Neural cell (in vitro differentiated cells): ENCODE measurements at regions not wholly inside any gene's neighbourhood (a gene's known extent, or its start where the extent isn't known, plus 50 kb on each side); places are given as distances from the start of the nearest gene placed in this dataset.
A peak's percentile ranks its signal among the peaks of the same experiment; 100 is the strongest.

ENCODE experiments used
- H2AFZ ChIP-seq: fragments of 200-600, 300-800 bp; sonication (generic), shearing (Covaris generic); 2 replicates; pipeline ENCODE4 v1.6.0; 2014; ENCODE audit warnings: low read depth, mild to moderate bottlenecking, antibody characterized with exemption, low read length, moderate library complexity
- H3F3A ChIP-seq: fragments of 200-600 bp; shearing (Covaris generic); 2 replicates; pipeline ENCODE4 v1.6.1; 2016; ENCODE audit warnings: mild to moderate bottlenecking, moderate library complexity, mixed read lengths, antibody characterized with exemption, low read length; ENCODE audit not compliant: insufficient read depth, poor library complexity, severe bottlenecking
- H3K27ac ChIP-seq: fragments of 200-600, 300-800 bp; sonication (generic), shearing (Covaris generic); 2 replicates; pipeline ENCODE4 v1.5.1; 2014; ENCODE audit warnings: mild to moderate bottlenecking, low read length, moderate library complexity
- H3K27me3 ChIP-seq: fragments of 300-800, 200-600 bp; sonication (generic), shearing (Covaris generic); 2 replicates; pipeline ENCODE4 v1.6.0; 2014; ENCODE audit warnings: mild to moderate bottlenecking, low read depth, low read length, moderate library complexity; ENCODE audit not compliant: insufficient read depth
- H3K36me3 ChIP-seq: fragments of 300-800, 200-600 bp; sonication (generic), shearing (Covaris generic); 2 replicates; pipeline ENCODE4 v1.5.1; 2014; ENCODE audit warnings: mild to moderate bottlenecking, antibody characterized with exemption, low read length, moderate library complexity; ENCODE audit not compliant: insufficient read depth
- H3K4me2 ChIP-seq: fragments of 300-800, 200-600 bp; sonication (generic), shearing (Covaris generic); 2 replicates; pipeline ENCODE4 v1.6.0; 2014; ENCODE audit warnings: mild to moderate bottlenecking, low read length
- H3K4me3 ChIP-seq: fragments of 300-800, 200-600 bp; sonication (generic), shearing (Covaris generic); 2 replicates; pipeline ENCODE4 v1.5.1; 2014; ENCODE audit warnings: mild to moderate bottlenecking, low read length, moderate library complexity
- H3K79me2 ChIP-seq: fragments of 200-600 bp; shearing (Covaris generic); replicated peaks from 2 replicates; pipeline ENCODE4 v1.6.0; 2014; ENCODE audit warnings: mild to moderate bottlenecking, low read length, moderate library complexity; ENCODE audit not compliant: insufficient read depth
- H3K9ac ChIP-seq: fragments of 300-800, 200-600 bp; sonication (generic), shearing (Covaris generic); 2 replicates; pipeline ENCODE4 v1.6.1; 2016; ENCODE audit warnings: mild to moderate bottlenecking, low read length, mixed read lengths
- H3K9me2 ChIP-seq: fragments of 200-600 bp; shearing (Covaris generic); 2 replicates; pipeline ENCODE4 v1.6.1; 2016; ENCODE audit warnings: mild to moderate bottlenecking, low read length, mixed read lengths; ENCODE audit not compliant: insufficient read depth
- H3K9me3 ChIP-seq: fragments of 200-600, 300-800 bp; sonication (generic), shearing (Covaris generic); 2 replicates; pipeline ENCODE4 v1.6.1; 2016; ENCODE audit warnings: mild to moderate bottlenecking, mixed run types, low read length, moderate library complexity, mixed read lengths
- H4K20me1 ChIP-seq: fragments of 200-600 bp; shearing (Covaris generic); 2 replicates; pipeline ENCODE4 v1.6.1; 2016; ENCODE audit warnings: mild to moderate bottlenecking, mixed run types; ENCODE audit not compliant: insufficient read depth
- EP300 ChIP-seq: fragments of 450-650 bp; conservative IDR thresholded peaks from 2 replicates; pipeline ENCODE4 v1.6.1; 2014; ENCODE audit warnings: antibody characterized with exemption, mild to moderate bottlenecking, moderate library complexity; ENCODE audit not compliant: poor library complexity, severe bottlenecking
- EZH2 ChIP-seq: fragments of 200-600, 300-800 bp; shearing (Covaris generic), sonication (generic); IDR thresholded peaks from 2 replicates; pipeline ENCODE4 v1.6.1; 2014; ENCODE audit warnings: antibody characterized with exemption, low read length, borderline replicate concordance, mild to moderate bottlenecking; ENCODE audit not compliant: insufficient read depth, poor library complexity, severe bottlenecking
- MXI1 ChIP-seq: fragments of 450-650 bp; conservative IDR thresholded peaks from 2 replicates; pipeline ENCODE4 v1.6.1; 2014; ENCODE audit warnings: antibody characterized with exemption, mild to moderate bottlenecking; ENCODE audit not compliant: poor library complexity, severe bottlenecking
- POLR2AphosphoS5 ChIP-seq: IDR thresholded peaks from 2 replicates; pipeline ENCODE4 v1.6.1; 2012
- RAD21 ChIP-seq: fragments of 450-650 bp; conservative IDR thresholded peaks from 2 replicates; pipeline ENCODE4 v1.6.1; 2014; ENCODE audit warnings: antibody characterized with exemption, mild to moderate bottlenecking, moderate library complexity
- SMC3 ChIP-seq: fragments of 450-650 bp; conservative IDR thresholded peaks from 2 replicates; pipeline ENCODE4 v1.6.1; 2014; ENCODE audit warnings: antibody characterized with exemption, mild to moderate bottlenecking, moderate library complexity; ENCODE audit not compliant: poor library complexity
- TAF1 ChIP-seq: IDR thresholded peaks from 2 replicates; pipeline ENCODE4 v1.6.1; 2012; ENCODE audit warnings: low read depth
- TF ChIP-seq, protein P1 (sequence below): IDR thresholded peaks from 2 replicates; pipeline ENCODE4 v1.6.1; 2012; ENCODE audit warnings: borderline replicate concordance
- TF ChIP-seq, protein P2 (sequence below): fragments of 450-650 bp; IDR thresholded peaks from 2 replicates; pipeline ENCODE4 v1.5.1; 2014; ENCODE audit warnings: antibody characterized with exemption, mild to moderate bottlenecking, moderate library complexity; ENCODE audit not compliant: poor library complexity, severe bottlenecking

DNA sequence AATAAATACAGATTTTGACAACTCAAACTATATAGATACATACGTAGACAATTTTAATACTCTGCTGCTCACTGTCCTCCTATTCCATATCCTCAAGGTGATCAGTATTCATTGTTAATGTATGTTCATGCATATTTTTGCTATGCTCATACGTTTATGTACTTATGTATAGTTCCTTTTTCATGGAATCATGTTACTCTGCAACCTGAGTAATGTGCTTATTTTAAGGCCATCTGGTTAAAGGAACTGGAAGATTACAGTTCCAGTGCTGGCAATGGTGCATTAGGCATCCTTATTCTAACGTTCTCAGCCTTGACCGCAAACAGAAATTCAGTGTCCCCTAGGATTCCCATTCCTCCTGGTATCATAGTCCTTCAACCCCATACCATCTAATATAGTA lies 385.0 kb upstream of the TNP1 start:
- Histone ChIP-seq H4K20me1 (no peaks in the 10 kb centered on the region), H3K4me2 (no peak overlapping the region)
- TF ChIP-seq TAF1: no peak
- TF ChIP-seq, protein P1, sequence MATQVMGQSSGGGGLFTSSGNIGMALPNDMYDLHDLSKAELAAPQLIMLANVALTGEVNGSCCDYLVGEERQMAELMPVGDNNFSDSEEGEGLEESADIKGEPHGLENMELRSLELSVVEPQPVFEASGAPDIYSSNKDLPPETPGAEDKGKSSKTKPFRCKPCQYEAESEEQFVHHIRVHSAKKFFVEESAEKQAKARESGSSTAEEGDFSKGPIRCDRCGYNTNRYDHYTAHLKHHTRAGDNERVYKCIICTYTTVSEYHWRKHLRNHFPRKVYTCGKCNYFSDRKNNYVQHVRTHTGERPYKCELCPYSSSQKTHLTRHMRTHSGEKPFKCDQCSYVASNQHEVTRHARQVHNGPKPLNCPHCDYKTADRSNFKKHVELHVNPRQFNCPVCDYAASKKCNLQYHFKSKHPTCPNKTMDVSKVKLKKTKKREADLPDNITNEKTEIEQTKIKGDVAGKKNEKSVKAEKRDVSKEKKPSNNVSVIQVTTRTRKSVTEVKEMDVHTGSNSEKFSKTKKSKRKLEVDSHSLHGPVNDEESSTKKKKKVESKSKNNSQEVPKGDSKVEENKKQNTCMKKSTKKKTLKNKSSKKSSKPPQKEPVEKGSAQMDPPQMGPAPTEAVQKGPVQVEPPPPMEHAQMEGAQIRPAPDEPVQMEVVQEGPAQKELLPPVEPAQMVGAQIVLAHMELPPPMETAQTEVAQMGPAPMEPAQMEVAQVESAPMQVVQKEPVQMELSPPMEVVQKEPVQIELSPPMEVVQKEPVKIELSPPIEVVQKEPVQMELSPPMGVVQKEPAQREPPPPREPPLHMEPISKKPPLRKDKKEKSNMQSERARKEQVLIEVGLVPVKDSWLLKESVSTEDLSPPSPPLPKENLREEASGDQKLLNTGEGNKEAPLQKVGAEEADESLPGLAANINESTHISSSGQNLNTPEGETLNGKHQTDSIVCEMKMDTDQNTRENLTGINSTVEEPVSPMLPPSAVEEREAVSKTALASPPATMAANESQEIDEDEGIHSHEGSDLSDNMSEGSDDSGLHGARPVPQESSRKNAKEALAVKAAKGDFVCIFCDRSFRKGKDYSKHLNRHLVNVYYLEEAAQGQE: no peak
- TF ChIP-seq POLR2AphosphoS5: no peak
- TF ChIP-seq RAD21: no peak
- TF ChIP-seq, protein P2, sequence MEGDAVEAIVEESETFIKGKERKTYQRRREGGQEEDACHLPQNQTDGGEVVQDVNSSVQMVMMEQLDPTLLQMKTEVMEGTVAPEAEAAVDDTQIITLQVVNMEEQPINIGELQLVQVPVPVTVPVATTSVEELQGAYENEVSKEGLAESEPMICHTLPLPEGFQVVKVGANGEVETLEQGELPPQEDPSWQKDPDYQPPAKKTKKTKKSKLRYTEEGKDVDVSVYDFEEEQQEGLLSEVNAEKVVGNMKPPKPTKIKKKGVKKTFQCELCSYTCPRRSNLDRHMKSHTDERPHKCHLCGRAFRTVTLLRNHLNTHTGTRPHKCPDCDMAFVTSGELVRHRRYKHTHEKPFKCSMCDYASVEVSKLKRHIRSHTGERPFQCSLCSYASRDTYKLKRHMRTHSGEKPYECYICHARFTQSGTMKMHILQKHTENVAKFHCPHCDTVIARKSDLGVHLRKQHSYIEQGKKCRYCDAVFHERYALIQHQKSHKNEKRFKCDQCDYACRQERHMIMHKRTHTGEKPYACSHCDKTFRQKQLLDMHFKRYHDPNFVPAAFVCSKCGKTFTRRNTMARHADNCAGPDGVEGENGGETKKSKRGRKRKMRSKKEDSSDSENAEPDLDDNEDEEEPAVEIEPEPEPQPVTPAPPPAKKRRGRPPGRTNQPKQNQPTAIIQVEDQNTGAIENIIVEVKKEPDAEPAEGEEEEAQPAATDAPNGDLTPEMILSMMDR: no peak
- TF ChIP-seq MXI1: no peak
- TF ChIP-seq EZH2: no peak
- TF ChIP-seq SMC3: no peak

DNA sequence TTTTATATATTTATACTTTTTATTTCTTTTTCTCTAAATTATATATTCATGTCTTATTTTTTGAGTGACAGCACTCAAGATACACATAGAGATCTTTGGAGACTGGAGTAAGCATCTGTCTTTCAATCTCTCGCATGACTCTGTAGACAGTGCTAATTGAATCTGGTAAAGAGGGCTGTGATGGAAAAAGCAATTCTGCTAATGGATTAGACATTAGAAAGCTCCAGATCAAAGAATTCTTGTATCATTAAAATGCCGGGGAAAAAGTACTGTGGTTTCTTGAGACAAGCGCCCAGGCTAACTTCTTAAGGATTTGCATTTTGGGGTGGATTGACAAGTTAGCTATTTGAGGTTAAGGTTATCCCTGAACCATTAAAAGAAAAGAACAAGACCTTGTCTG lies 383.1 kb upstream of the TNP1 start:
- no peaks in the 10 kb centered on the region for H3F3A ChIP-seq
- no peaks in the 10 kb centered on the region for H3K27me3 ChIP-seq
- TF ChIP-seq EP300: peak; percentile 53
- TF ChIP-seq, protein P1: no peak
- no peak for TF ChIP-seq TAF1
- no peaks in the 10 kb centered on the region for H4K20me1 ChIP-seq
- H3K4me2 ChIP-seq: no peak overlapping the region
- no peak overlapping the region for H3K9ac ChIP-seq
- no peak overlapping the region for H3K4me3 ChIP-seq
- H3K27ac ChIP-seq: peak overlapping the region; percentile 35
- no peaks in the 10 kb centered on the region for H3K36me3 ChIP-seq
- no peaks in the 10 kb centered on the region for H3K9me3 ChIP-seq
- no peak overlapping the region for H2AFZ ChIP-seq
- H3K9me2 ChIP-seq: no peaks in the 10 kb centered on the region
- H3K79me2 ChIP-seq: no peaks in the 10 kb centered on the region

More for the DNA sequence above, 385.0 kb upstream of the TNP1 start:
- Histone ChIP-seq H3K36me3 (no peaks in the 10 kb centered on the region), H3K9ac (no peak overlapping the region), H3K27me3 (no peaks in the 10 kb centered on the region), H3K27ac (no peak overlapping the region), H3K79me2 (no peaks in the 10 kb centered on the region), H3K9me3 (no peaks in the 10 kb centered on the region), H2AFZ (no peak overlapping the region), H3K9me2 (no peaks in the 10 kb centered on the region), H3F3A (no peaks in the 10 kb centered on the region), H3K4me3 (no peak overlapping the region)
